Hepatocyte (in vitro differentiated cells): ENCODE measurements at regions not wholly inside any gene's neighbourhood (a gene's known extent, or its start where the extent isn't known, plus 50 kb on each side); places are given as distances from the start of the nearest gene placed in this dataset.

ENCODE experiments used
- EZH2 ChIP-seq: fragments of 200-600 bp; sonication (generic); IDR thresholded peaks from 2 replicates; pipeline ENCODE4 v1.6.1; 2016; ENCODE audit warnings: antibody characterized with exemption, mild to moderate bottlenecking, borderline replicate concordance
- EZH2phosphoT487 ChIP-seq: fragments of 200-600 bp; sonication (generic); IDR thresholded peaks from one replicate; pipeline ENCODE4 v1.6.1; 2018; ENCODE audit warnings: antibody characterized with exemption, mild to moderate bottlenecking, low read depth, moderate library complexity; ENCODE audit not compliant: unreplicated experiment, severe bottlenecking
- TF ChIP-seq, protein P1 (sequence below): fragments of 200-600 bp; sonication (generic); IDR thresholded peaks from 2 replicates; pipeline ENCODE4 v1.5.1; 2016; ENCODE audit warnings: antibody characterized with exemption, mild to moderate bottlenecking; ENCODE audit not compliant: poor library complexity

DNA sequence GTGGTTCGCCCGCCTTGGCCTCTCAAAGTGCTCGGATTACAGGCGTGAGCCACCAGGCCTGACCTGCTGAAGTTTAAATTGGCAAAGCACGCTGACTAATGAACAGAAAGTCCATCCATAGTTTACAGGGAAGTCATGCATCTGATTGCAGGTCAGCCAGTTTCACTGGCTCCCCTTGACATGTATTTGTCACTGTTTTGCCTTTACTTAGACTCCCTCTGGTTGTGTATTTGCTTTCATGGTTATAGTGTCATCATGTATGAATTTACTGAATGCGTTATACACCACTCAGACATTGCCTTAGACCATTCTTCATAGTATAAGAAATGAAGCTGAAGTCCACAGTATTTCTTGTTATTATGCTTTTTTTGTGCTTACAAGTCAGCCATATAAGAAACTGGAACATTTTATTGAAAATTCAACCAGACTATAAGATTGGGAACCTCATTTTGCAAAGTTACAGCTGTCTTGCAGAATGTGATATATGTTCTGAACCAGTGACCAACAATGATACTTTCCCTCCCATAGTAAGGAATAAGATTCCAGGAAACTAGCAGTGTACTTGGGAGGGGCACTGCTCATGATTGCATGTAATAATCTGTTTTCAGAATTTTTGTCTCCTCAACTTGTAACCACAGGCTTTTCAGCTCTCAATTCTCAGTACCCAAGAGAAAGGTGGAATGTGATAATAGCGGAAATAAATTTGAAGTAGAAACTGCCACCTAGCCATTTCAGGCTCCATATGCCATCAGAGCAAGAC lies 51.9 kb upstream of the ATF7IP start:
- no peak for TF ChIP-seq EZH2
- TF ChIP-seq, protein P1, sequence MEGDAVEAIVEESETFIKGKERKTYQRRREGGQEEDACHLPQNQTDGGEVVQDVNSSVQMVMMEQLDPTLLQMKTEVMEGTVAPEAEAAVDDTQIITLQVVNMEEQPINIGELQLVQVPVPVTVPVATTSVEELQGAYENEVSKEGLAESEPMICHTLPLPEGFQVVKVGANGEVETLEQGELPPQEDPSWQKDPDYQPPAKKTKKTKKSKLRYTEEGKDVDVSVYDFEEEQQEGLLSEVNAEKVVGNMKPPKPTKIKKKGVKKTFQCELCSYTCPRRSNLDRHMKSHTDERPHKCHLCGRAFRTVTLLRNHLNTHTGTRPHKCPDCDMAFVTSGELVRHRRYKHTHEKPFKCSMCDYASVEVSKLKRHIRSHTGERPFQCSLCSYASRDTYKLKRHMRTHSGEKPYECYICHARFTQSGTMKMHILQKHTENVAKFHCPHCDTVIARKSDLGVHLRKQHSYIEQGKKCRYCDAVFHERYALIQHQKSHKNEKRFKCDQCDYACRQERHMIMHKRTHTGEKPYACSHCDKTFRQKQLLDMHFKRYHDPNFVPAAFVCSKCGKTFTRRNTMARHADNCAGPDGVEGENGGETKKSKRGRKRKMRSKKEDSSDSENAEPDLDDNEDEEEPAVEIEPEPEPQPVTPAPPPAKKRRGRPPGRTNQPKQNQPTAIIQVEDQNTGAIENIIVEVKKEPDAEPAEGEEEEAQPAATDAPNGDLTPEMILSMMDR = no peak
- TF ChIP-seq EZH2phosphoT487 = no peak
